Keratinocyte (primary cell): ENCODE measurements at regions not wholly inside any gene's neighbourhood (a gene's known extent, or its start where the extent isn't known, plus 50 kb on each side); places are given as distances from the start of the nearest gene placed in this dataset.

Experiments used
- DNase-seq: peaks from one replicate; pipeline ENCODE4 v3.0.0-alpha.2; 2011; ENCODE audit warnings: low read depth, missing footprints, low spot score
- FAIRE-seq: peaks from 2 replicates; lab custom pipeline; 2011; peaks lifted over from hg19 to GRCh38; lab: Jason Lieb, UNC
- H2AFZ ChIP-seq: 2 replicates; pipeline ENCODE4 v1.6.0; 2012; ENCODE audit warnings: low read length, control low read depth, inconsistent platforms; ENCODE audit not compliant: control insufficient read depth
- H3K27ac ChIP-seq: 2 replicates; pipeline ENCODE4 v1.5.1; 2011; ENCODE audit warnings: low read length; ENCODE audit not compliant: control insufficient read depth, insufficient read depth
- H3K27me3 ChIP-seq: 3 replicates; pipeline ENCODE4 v1.6.0; 2011; ENCODE audit warnings: low read length; ENCODE audit not compliant: control insufficient read depth, insufficient read depth; ENCODE audit errors: extremely low read depth
- H3K36me3 ChIP-seq, 2 experiments: 2 replicates in 1 of 2; 3 replicates in 1 of 2; pipeline ENCODE4 v1.5.1; 2011; ENCODE audit warnings: low read length in 2 of 2, mild to moderate bottlenecking in 1 of 2; ENCODE audit not compliant: control insufficient read depth in 2 of 2, insufficient read depth in 2 of 2; ENCODE audit errors: extremely low read depth in 1 of 2
- H3K4me1 ChIP-seq: 3 replicates; pipeline ENCODE4 v1.5.1; 2011; ENCODE audit warnings: low read length; ENCODE audit not compliant: control insufficient read depth, insufficient read depth; ENCODE audit errors: extremely low read depth
- H3K4me2 ChIP-seq: 3 replicates; pipeline ENCODE4 v1.6.0; 2011; ENCODE audit warnings: low read depth, low read length; ENCODE audit not compliant: control insufficient read depth, insufficient read depth; ENCODE audit errors: extremely low read depth
- H3K4me3 ChIP-seq, 3 experiments: fragments of 200-600 bp in 1 of 3; sonication (generic) in 1 of 3; 2 replicates in 2 of 3; 3 replicates in 1 of 3; pipeline ENCODE4 v1.5.1; 2011 to 2016; ENCODE audit warnings: low read length in 3 of 3, mild to moderate bottlenecking in 3 of 3, control low read depth in 2 of 3, inconsistent platforms in 1 of 3, low read depth in 1 of 3, mixed read lengths in 1 of 3, mixed run types in 1 of 3, moderate library complexity in 1 of 3; ENCODE audit not compliant: control insufficient read depth in 2 of 3, insufficient read depth in 2 of 3; ENCODE audit errors: extremely low read depth in 1 of 3
- H3K79me2 ChIP-seq: 2 replicates; pipeline ENCODE4 v1.6.0; 2012; ENCODE audit warnings: low read length; ENCODE audit not compliant: control insufficient read depth, insufficient read depth
- H3K9ac ChIP-seq: 3 replicates; pipeline ENCODE4 v1.6.0; 2011; ENCODE audit warnings: low read length; ENCODE audit not compliant: control insufficient read depth, insufficient read depth; ENCODE audit errors: extremely low read depth
- H3K9me1 ChIP-seq: 3 replicates; pipeline ENCODE4 v1.6.0; 2011; ENCODE audit warnings: low read length; ENCODE audit not compliant: control insufficient read depth, insufficient read depth; ENCODE audit errors: extremely low read depth
- H3K9me3 ChIP-seq: 2 replicates; pipeline ENCODE4 v1.5.1; 2012; ENCODE audit warnings: low read depth, low read length; ENCODE audit not compliant: control insufficient read depth
- H4K20me1 ChIP-seq: 3 replicates; pipeline ENCODE4 v1.6.0; 2011; ENCODE audit warnings: low read length; ENCODE audit not compliant: control insufficient read depth, insufficient read depth; ENCODE audit errors: extremely low read depth
- EZH2 ChIP-seq: IDR thresholded peaks from one replicate; pipeline ENCODE4 v1.6.1; 2012; ENCODE audit warnings: inconsistent platforms, mild to moderate bottlenecking, low read length, moderate library complexity
- dilution Hi-C: fragments of 300-500 bp; cut with MboI; formaldehyde crosslinking; loops from one replicate; pipeline ENCODE4 v1.7.0; 2020; ENCODE audit warnings: low sequenced_read_pairs; ENCODE audit not compliant: extremely low pct_ligation_motif_present
- TF ChIP-seq, protein P1 (sequence below), 3 experiments: IDR thresholded peaks in 1 of 3; conservative IDR thresholded peaks in 1 of 3; optimal IDR thresholded peaks in 1 of 3; 2 replicates in 2 of 3; 3 replicates in 1 of 3; pipeline versions ENCODE3 to v1.5.1; 2011; ENCODE audit warnings: low read length in 3 of 3, mild to moderate bottlenecking in 3 of 3, moderate library complexity in 2 of 3, control low read depth in 1 of 3, inconsistent platforms in 1 of 3; ENCODE audit not compliant: insufficient read depth in 2 of 3; ENCODE audit errors: extremely low read depth in 1 of 3

DNA sequence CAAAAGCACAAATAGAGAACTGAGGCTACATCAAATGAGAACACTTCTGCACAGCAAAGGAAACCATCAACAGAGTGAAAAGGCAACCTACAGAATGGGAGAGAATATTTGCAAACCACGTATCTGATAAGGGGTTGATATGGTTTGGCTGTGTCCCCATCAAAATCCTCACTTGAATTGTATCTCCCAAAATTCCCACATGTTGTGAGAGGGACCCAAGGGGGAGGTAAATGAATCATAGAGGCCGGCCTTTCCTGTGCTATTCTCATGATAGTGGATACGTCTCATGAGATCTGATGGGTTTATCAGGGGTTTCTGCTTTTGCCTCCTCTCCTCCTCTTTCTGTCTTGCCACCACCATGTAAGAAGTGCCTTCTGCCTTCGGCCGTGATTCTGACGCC lies 120.6 kb upstream of the FRMD4A start:
- Histone ChIP-seq H3K4me1 (no peaks in the 10 kb centered on the region), H3K9me3 (no peaks in the 10 kb centered on the region), H3K4me3 (no peak overlapping the region), H3K79me2 (no peaks in the 10 kb centered on the region), H3K27ac (no peak overlapping the region), H4K20me1 (no peaks in the 10 kb centered on the region), H3K9me1 (no peaks in the 10 kb centered on the region), H3K9ac (no peak overlapping the region), H3K4me2 (no peak overlapping the region), H2AFZ (no peak overlapping the region), H3K36me3 (no peaks in the 10 kb centered on the region), H3K27me3 (no peaks in the 10 kb centered on the region)
- no peak for DNase-seq
- FAIRE-seq: no peak
- TF ChIP-seq EZH2: no peak
- TF ChIP-seq, protein P1, sequence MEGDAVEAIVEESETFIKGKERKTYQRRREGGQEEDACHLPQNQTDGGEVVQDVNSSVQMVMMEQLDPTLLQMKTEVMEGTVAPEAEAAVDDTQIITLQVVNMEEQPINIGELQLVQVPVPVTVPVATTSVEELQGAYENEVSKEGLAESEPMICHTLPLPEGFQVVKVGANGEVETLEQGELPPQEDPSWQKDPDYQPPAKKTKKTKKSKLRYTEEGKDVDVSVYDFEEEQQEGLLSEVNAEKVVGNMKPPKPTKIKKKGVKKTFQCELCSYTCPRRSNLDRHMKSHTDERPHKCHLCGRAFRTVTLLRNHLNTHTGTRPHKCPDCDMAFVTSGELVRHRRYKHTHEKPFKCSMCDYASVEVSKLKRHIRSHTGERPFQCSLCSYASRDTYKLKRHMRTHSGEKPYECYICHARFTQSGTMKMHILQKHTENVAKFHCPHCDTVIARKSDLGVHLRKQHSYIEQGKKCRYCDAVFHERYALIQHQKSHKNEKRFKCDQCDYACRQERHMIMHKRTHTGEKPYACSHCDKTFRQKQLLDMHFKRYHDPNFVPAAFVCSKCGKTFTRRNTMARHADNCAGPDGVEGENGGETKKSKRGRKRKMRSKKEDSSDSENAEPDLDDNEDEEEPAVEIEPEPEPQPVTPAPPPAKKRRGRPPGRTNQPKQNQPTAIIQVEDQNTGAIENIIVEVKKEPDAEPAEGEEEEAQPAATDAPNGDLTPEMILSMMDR (optimal IDR thresholded peaks at IDR 0.05 in 1 of 3, IDR thresholded peaks at IDR 0.05 in 1 of 3, conservative IDR thresholded peaks at IDR 0.05 in 1 of 3; ENCODE audit: extremely low read depth in 1 of 3, insufficient read depth in 2 of 3, low read length in 3 of 3): no peak
- dilution Hi-C loops: no loop called here

DNA sequence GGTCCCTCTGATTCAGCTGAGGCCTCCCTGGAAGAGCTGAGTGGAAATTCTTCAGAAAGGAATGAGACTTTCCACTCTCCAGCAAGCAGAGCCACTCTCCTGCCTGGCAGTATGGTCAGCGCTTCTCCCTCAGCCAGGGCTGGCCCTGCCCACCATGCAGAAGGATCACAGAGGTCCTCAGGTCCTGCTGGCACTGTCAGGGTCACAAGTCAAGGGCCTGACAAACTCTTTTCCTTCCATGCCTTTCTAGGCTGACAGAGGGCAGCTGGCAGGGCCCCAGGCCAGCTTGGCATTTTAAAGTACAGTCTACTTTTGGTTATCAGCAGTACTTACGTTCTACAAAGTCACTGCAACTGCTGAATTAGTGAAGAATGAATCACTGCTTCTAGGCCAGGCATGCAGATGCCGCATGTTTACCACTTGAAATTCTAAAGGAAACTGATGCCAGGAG lies 119.3 kb upstream of the FRMD4A start:
- Histone ChIP-seq H3K4me2 (no peak overlapping the region), H3K4me1 (no peaks in the 10 kb centered on the region), H3K27ac (no peak overlapping the region), H4K20me1 (no peaks in the 10 kb centered on the region), H3K9me1 (no peaks in the 10 kb centered on the region), H3K9ac (no peak overlapping the region), H3K27me3 (no peaks in the 10 kb centered on the region), H3K36me3 (no peaks in the 10 kb centered on the region), H2AFZ (no peak overlapping the region), H3K9me3 (no peaks in the 10 kb centered on the region), H3K4me3 (no peak overlapping the region), H3K79me2 (no peaks in the 10 kb centered on the region)
- TF ChIP-seq, protein P1 (optimal IDR thresholded peaks at IDR 0.05 in 1 of 3, IDR thresholded peaks at IDR 0.05 in 1 of 3, conservative IDR thresholded peaks at IDR 0.05 in 1 of 3; ENCODE audit: extremely low read depth in 1 of 3, insufficient read depth in 2 of 3, low read length in 3 of 3): no peak
- TF ChIP-seq EZH2: no peak
- dilution Hi-C loops: no loop called here
- no peak for DNase-seq
- no peak for FAIRE-seq
